PC-9 (cell line): ENCODE measurements at regions not wholly inside any gene's neighbourhood (a gene's known extent, or its start where the extent isn't known, plus 50 kb on each side); places are given as distances from the start of the nearest gene placed in this dataset.

ENCODE experiments used
- BruUV-seq: library from RNA; stranded (reverse); fragments of 400-500 nt; replicated peaks from 2 replicates; lab custom pipeline; 2021; lab: Mats Ljungman, UMichigan
- CTCF ChIA-PET: fragments of 300-600 bp; sonication (Branson Sonifier 250); formaldehyde crosslinking; loops from one replicate; lab custom pipeline; 2022; ENCODE audit warnings: antibody characterized with exemption; lab: Charles Lee
- POLR2A ChIA-PET: fragments of 300-600 bp; sonication (Branson Sonifier 250); formaldehyde crosslinking; loops from one replicate; lab custom pipeline; 2022; ENCODE audit warnings: antibody characterized with exemption; ENCODE audit not compliant: unreplicated experiment; lab: Charles Lee
- DNase-seq, 2 experiments: peaks; one replicate each; pipeline versions ENCODE4 v3.0.0 to v3.0.0-alpha.2; 2015 to 2022; ENCODE audit warnings: mixed read lengths in 1 of 2
- H2AFZ ChIP-seq: fragments of 200-600 bp; sonication (generic); 2 replicates; pipeline ENCODE4 v1.8.1; 2017; ENCODE audit warnings: antibody characterized with exemption
- H3F3A ChIP-seq: fragments of 200-600 bp; sonication (generic); 2 replicates; pipeline ENCODE4 v1.8.1; 2017; ENCODE audit warnings: antibody characterized with exemption, mild to moderate bottlenecking, low read depth; ENCODE audit not compliant: insufficient read depth
- H3K27ac ChIP-seq: fragments of 200-600 bp; sonication (generic); 2 replicates; pipeline ENCODE4 v1.6.1; 2016; ENCODE audit warnings: mixed run types
- H3K27me3 ChIP-seq: fragments of 200-600 bp; sonication (generic); 2 replicates; pipeline ENCODE4 v1.6.1; 2016; ENCODE audit warnings: low read depth, mixed run types; ENCODE audit not compliant: insufficient read depth
- H3K36me3 ChIP-seq: fragments of 200-600 bp; sonication (generic); 2 replicates; pipeline ENCODE4 v1.6.1; 2016; ENCODE audit warnings: low read depth, mixed run types
- H3K4me1 ChIP-seq: fragments of 200-600 bp; sonication (generic); replicated peaks from 2 replicates; pipeline ENCODE4 v1.6.1; 2016; ENCODE audit warnings: mixed run types; ENCODE audit not compliant: insufficient read depth
- H3K4me2 ChIP-seq: fragments of 200-600 bp; sonication (generic); 2 replicates; pipeline ENCODE4 v1.6.1; 2017; ENCODE audit warnings: mixed run types
- H3K4me3 ChIP-seq: fragments of 200-600 bp; sonication (generic); 2 replicates; pipeline ENCODE4 v1.6.1; 2016; ENCODE audit warnings: mixed run types
- H3K79me2 ChIP-seq: fragments of 200-600 bp; sonication (generic); 2 replicates; pipeline ENCODE4 v1.6.1; 2017; ENCODE audit warnings: low read depth, mixed run types
- H3K9me2 ChIP-seq: fragments of 200-600 bp; sonication (generic); 2 replicates; pipeline ENCODE4 v1.8.1; 2017; ENCODE audit warnings: mild to moderate bottlenecking; ENCODE audit not compliant: insufficient read depth
- H3K9me3 ChIP-seq: fragments of 200-600 bp; sonication (generic); 2 replicates; pipeline ENCODE4 v1.8.1; 2016; ENCODE audit warnings: low read depth; ENCODE audit not compliant: insufficient read depth
- H4K20me1 ChIP-seq: fragments of 200-600 bp; sonication (generic); 2 replicates; pipeline ENCODE4 v1.8.1; 2017; ENCODE audit not compliant: insufficient read depth
- CTCF ChIP-seq: fragments of 200-600 bp; sonication (generic); conservative IDR thresholded peaks from 2 replicates; pipeline ENCODE4 v1.6.1; 2017; ENCODE audit warnings: mixed run types, antibody characterized with exemption, mild to moderate bottlenecking, moderate library complexity
- EZH2 ChIP-seq: fragments of 200-600 bp; sonication (generic); IDR thresholded peaks from 2 replicates; pipeline ENCODE4 v1.8.0; 2017; ENCODE audit warnings: antibody characterized with exemption, low read depth
- intact Hi-C: fragments of 100-400 bp; cut with micrococcal nuclease; formaldehyde crosslinking; loops from one replicate; pipeline ENCODE4 v1.10.0; 2022; ENCODE audit not compliant: unreplicated experiment

GRCh38 chr17:13413001-13413400 lies 188.7 kb downstream of the HS3ST3A1 start:
- BruUV-seq, result no TSS peak
- ChIA-PET POLR2A (no interaction called here), CTCF (no interaction called here)
- Histone ChIP-seq H3K9me3 (no peaks in the 10 kb centered on the region), H3F3A (no peaks in the 10 kb centered on the region), H3K4me3 (no peak overlapping the region), H3K27me3 (no peaks in the 10 kb centered on the region), H3K4me2 (no peak overlapping the region), H3K4me1 (no peaks in the 10 kb centered on the region), H3K27ac (no peak overlapping the region), H3K9me2 (no peaks in the 10 kb centered on the region), H3K79me2 (no peaks in the 10 kb centered on the region), H2AFZ (no peak overlapping the region), H4K20me1 (no peaks in the 10 kb centered on the region), H3K36me3 (no peaks in the 10 kb centered on the region)
- no peak for DNase-seq
- intact Hi-C loops, result no loop called here
- TF ChIP-seq EZH2 (no peak), CTCF (no peak)

- Histone ChIP-seq H3K36me3 (no peaks in the 10 kb centered on the region), H2AFZ (no peak overlapping the region), H3K4me2 (no peak overlapping the region), H3K27ac (no peak overlapping the region), H4K20me1 (no peaks in the 10 kb centered on the region), H3F3A (no peaks in the 10 kb centered on the region), H3K79me2 (no peaks in the 10 kb centered on the region), H3K27me3 (no peaks in the 10 kb centered on the region), H3K4me3 (no peak overlapping the region), H3K4me1 (no peaks in the 10 kb centered on the region), H3K9me2 (no peaks in the 10 kb centered on the region), H3K9me3 (no peaks in the 10 kb centered on the region)
- no peak for DNase-seq
- BruUV-seq, result no TSS peak
- ChIA-PET POLR2A (no interaction called here), CTCF (no interaction called here)
- intact Hi-C loops, result no loop called here
- no peak for TF ChIP-seq CTCF
- no peak for TF ChIP-seq EZH2
These were observed 190.9 kb downstream of the HS3ST3A1 start for GRCh38 chr17:13410874-13411273.

DNA sequence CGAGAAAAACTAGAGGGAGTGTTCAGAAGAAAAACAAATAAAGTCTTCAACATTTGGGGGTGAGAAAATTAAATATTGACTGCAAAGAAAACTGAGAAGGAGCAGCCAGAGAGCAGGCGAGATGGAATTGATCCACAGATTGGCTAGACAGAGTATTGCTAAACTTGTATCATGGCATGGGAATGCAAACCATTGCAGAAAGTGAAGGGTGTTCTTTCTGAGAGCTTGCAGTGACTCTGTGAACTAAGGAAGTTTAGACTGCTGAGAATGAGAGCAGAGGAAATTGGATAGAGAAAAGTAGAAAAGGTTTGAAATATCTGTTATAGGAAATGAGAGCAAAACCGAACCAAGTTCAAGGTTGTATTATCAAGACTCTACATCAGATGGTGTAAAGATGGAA lies 191.5 kb downstream of the HS3ST3A1 start:
- Histone ChIP-seq H3K4me2 (no peak overlapping the region), H3K79me2 (no peaks in the 10 kb centered on the region), H3K9me3 (no peaks in the 10 kb centered on the region), H3K36me3 (no peaks in the 10 kb centered on the region), H3K4me1 (no peaks in the 10 kb centered on the region), H3K27ac (no peak overlapping the region), H3K4me3 (no peak overlapping the region), H3F3A (no peaks in the 10 kb centered on the region), H3K27me3 (no peaks in the 10 kb centered on the region), H2AFZ (no peak overlapping the region), H4K20me1 (no peaks in the 10 kb centered on the region), H3K9me2 (no peaks in the 10 kb centered on the region)
- no TSS peak for BruUV-seq
- TF ChIP-seq EZH2 (no peak), CTCF (no peak)
- ChIA-PET POLR2A (no interaction called here), CTCF (no interaction called here)
- intact Hi-C loops, result no loop called here
- no peak for DNase-seq
